Hepatocyte (in vitro differentiated cells): ENCODE measurements at regions not wholly inside any gene's neighbourhood (a gene's known extent, or its start where the extent isn't known, plus 50 kb on each side); places are given as distances from the start of the nearest gene placed in this dataset.
A peak's percentile ranks its signal among the peaks of the same experiment; 100 is the strongest.

Experiments used
- CTCF ChIP-seq: fragments of 200-600 bp; sonication (generic); IDR thresholded peaks from 2 replicates; pipeline ENCODE4 v1.5.1; 2016; ENCODE audit warnings: antibody characterized with exemption, mild to moderate bottlenecking; ENCODE audit not compliant: poor library complexity
- EZH2 ChIP-seq: fragments of 200-600 bp; sonication (generic); IDR thresholded peaks from 2 replicates; pipeline ENCODE4 v1.6.1; 2016; ENCODE audit warnings: antibody characterized with exemption, mild to moderate bottlenecking, borderline replicate concordance
- EZH2phosphoT487 ChIP-seq: fragments of 200-600 bp; sonication (generic); IDR thresholded peaks from one replicate; pipeline ENCODE4 v1.6.1; 2018; ENCODE audit warnings: antibody characterized with exemption, mild to moderate bottlenecking, low read depth, moderate library complexity; ENCODE audit not compliant: unreplicated experiment, severe bottlenecking

GRCh38 chr9:673264-673965, 168.1 kb upstream of the DMRT1 start:
- TF ChIP-seq CTCF (no peak), EZH2phosphoT487 (peak; percentile 28), EZH2 (no peak)
